RWPE1 (cell line): ENCODE measurements at regions not wholly inside any gene's neighbourhood (a gene's known extent, or its start where the extent isn't known, plus 50 kb on each side); places are given as distances from the start of the nearest gene placed in this dataset.
"Not testable (repeated sequence)": the region's sequence is repeated elsewhere in the genome, so short reads cannot be mapped to it uniquely, and the experiment has no call there.

ENCODE experiments used
- CTCF ChIA-PET: fragments of 350-600 bp; sonication (Branson Sonifier 250); formaldehyde crosslinking; extraction: SDS; loops from one replicate; lab custom pipeline; 2021; lab: Yijun Ruan, JAX
- POLR2A ChIA-PET: fragments of 400-600 bp; formaldehyde crosslinking; extraction: SDS; loops from one replicate; lab custom pipeline; 2020; ENCODE audit warnings: antibody characterized with exemption; ENCODE audit not compliant: low non-redundant PET; lab: Yijun Ruan, JAX
- DNase-seq: peaks from one replicate; pipeline ENCODE4 v3.0.0; 2012; ENCODE audit warnings: low spot score
- H3K27ac ChIP-seq: fragments of 450-650 bp; 2 replicates; pipeline ENCODE4 v1.5.1; 2017
- TF ChIP-seq, protein P1 (sequence below): fragments of 450-650 bp; conservative IDR thresholded peaks from 2 replicates; pipeline ENCODE4 v1.5.1; 2017; ENCODE audit warnings: low read depth, mild to moderate bottlenecking

- POLR2A ChIA-PET = no interaction called here
- H3K27ac ChIP-seq = no peak overlapping the region
- DNase-seq = no peak
- TF ChIP-seq, protein P1, sequence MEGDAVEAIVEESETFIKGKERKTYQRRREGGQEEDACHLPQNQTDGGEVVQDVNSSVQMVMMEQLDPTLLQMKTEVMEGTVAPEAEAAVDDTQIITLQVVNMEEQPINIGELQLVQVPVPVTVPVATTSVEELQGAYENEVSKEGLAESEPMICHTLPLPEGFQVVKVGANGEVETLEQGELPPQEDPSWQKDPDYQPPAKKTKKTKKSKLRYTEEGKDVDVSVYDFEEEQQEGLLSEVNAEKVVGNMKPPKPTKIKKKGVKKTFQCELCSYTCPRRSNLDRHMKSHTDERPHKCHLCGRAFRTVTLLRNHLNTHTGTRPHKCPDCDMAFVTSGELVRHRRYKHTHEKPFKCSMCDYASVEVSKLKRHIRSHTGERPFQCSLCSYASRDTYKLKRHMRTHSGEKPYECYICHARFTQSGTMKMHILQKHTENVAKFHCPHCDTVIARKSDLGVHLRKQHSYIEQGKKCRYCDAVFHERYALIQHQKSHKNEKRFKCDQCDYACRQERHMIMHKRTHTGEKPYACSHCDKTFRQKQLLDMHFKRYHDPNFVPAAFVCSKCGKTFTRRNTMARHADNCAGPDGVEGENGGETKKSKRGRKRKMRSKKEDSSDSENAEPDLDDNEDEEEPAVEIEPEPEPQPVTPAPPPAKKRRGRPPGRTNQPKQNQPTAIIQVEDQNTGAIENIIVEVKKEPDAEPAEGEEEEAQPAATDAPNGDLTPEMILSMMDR = no peak
- CTCF ChIA-PET = no interaction called here
Observed at GRCh38 chr7:108642126-108642525, 72.5 kb downstream of the DNAJB9 start.

GRCh38 chr7:108643136-108643535 lies 73.5 kb downstream of the DNAJB9 start:
- DNase-seq = no peak
- ChIA-PET CTCF (no interaction called here), POLR2A (no interaction called here)
- no peak overlapping the region for H3K27ac ChIP-seq
- TF ChIP-seq, protein P1 = no peak

- CTCF ChIA-PET = no interaction called here
- TF ChIP-seq, protein P1 = no peak
- POLR2A ChIA-PET = no interaction called here
- DNase-seq = no peak
- H3K27ac ChIP-seq = no peak overlapping the region
Observed at GRCh38 chr7:108648989-108649388, 79.3 kb downstream of the DNAJB9 start.

DNA sequence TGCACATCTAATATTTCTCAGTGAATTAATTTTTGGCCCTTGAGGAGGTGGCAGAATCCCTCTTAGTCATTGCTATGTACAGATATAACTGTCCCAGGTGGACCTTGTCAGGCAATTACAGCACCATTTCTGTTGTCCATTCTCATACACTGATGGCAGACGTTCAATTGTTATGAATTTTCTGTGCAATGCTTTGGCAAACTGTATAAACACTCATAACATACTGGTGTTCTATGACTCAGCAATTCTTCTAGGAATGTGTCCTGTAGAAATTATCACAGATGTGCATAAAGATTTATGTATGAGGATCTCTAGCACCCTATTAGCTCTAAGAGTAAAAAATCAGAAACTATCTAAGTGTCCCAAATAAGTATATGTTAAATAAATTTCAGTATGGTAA lies 80.8 kb downstream of the DNAJB9 start:
- no peak overlapping the region for H3K27ac ChIP-seq
- CTCF ChIA-PET = no interaction called here
- DNase-seq = no peak
- POLR2A ChIA-PET = no interaction called here
- TF ChIP-seq, protein P1 = no peak

DNA sequence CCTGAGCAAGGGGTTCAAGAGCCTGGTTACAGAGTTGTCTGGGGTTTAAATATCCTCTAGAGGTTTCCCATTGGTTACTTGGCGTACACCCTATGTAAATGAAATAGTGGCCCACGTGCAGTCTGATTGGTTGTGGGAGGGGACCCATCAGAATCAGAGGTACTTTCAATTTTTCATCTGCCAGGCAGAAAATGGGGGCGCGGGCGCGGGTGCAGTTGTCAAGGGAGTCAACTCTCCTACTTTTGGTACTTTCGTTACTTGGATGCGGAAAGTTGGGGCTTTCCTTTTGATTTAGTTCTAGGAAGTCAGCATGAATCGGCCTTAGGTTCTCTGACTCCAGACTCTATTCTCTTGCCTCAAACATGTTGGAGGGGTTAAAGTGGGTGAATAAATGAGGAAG lies 83.2 kb downstream of the DNAJB9 start:
- H3K27ac ChIP-seq = no peak overlapping the region
- POLR2A ChIA-PET = no interaction called here
- CTCF ChIA-PET = no interaction called here
- DNase-seq = no peak
- TF ChIP-seq, protein P1 = no peak

GRCh38 chr7:108653526-108653925 lies 83.9 kb downstream of the DNAJB9 start:
- no peak overlapping the region for H3K27ac ChIP-seq
- TF ChIP-seq, protein P1 = no peak
- POLR2A ChIA-PET = no interaction called here
- CTCF ChIA-PET = no interaction called here
- DNase-seq = no peak

DNA sequence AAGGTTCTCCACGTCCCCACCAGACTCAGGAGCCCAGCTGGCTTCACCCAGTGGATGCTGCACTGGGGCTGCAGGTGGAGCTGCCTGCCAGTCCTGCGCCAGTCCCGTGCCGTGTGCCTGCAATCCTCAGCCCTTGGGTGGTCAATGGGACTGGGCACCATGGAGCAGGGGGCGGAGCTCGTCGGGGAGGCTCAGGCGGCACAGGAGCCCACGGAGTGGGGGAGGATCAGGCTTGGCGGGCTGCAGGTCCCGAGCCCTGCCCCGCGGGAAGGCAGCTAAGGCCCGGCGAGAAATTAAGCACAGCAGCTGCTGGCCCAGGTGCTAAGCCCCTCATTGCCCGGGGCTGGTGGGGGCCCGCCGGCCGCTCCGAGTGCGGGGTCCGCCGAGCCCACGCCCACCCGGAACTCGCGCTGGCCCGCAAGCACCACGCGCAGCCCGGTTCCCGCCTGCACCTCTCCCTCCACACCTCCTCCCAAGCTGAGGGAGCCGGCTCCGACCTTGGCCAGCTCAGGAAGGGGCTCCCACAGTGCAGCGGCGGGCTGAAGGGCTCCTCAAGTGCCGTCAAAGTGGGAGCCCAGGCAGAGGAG lies 87.6 kb downstream of the DNAJB9 start:
- DNase-seq, POLR2A ChIA-PET, H3K27ac ChIP-seq: not testable (repeated sequence)
- CTCF ChIA-PET = interaction anchor here (0.7 kb wide), 2 partner anchors 467 to 807 kb away, joined by 3 to 4 read pairs; no protein-coding TSS in a partner anchor
